ENCODE measurements at regions not wholly inside any gene's neighbourhood (a gene's known extent, or its start where the extent isn't known, plus 50 kb on each side); places are given as distances from the start of the nearest gene placed in this dataset.

- TF ChIP-seq PAXIP1 (CRISPR knock-in tag; conservative IDR thresholded peaks at IDR 0.05): 0 out of 2 replicates have a peak, but pooled peaks have one; percentile 19
- no peak for TF ChIP-seq IRX3 (CRISPR knock-in tag; IDR thresholded peaks at IDR 0.05; ENCODE audit: borderline replicate concordance, low read depth)
- no peak for TF ChIP-seq KAT8 (CRISPR knock-in tag; IDR thresholded peaks at IDR 0.05)
- TF ChIP-seq GABPA (IDR thresholded peaks at IDR 0.05; ENCODE audit: low read depth, low read length): no peak
- no peak for TF ChIP-seq GABPA (CRISPR knock-in tag; IDR thresholded peaks at IDR 0.05; ENCODE audit: low read depth)
- TF ChIP-seq HOXD1 (CRISPR knock-in tag; IDR thresholded peaks at IDR 0.05): 0 out of 2 replicates have a peak, but pooled peaks have one; percentile 25
- TF ChIP-seq CCAR2 (optimal IDR thresholded peaks at IDR 0.05; ENCODE audit: low read depth, low read length): no peak
- TF ChIP-seq DNMT1 (CRISPR knock-in tag; IDR thresholded peaks at IDR 0.05): no peak
- TF ChIP-seq ERF (CRISPR knock-in tag; IDR thresholded peaks at IDR 0.05): no peak
- no peak for TF ChIP-seq MXD4 (CRISPR knock-in tag; IDR thresholded peaks at IDR 0.05)
- no peak for TF ChIP-seq ZNF83 (CRISPR knock-in tag; IDR thresholded peaks at IDR 0.05; ENCODE audit: borderline replicate concordance)
- TF ChIP-seq ZNF879 (CRISPR knock-in tag; IDR thresholded peaks at IDR 0.05): no peak
- 0 out of 2 replicates have a peak, but pooled peaks have one; percentile 30 for TF ChIP-seq MED1 (CRISPR knock-in tag; IDR thresholded peaks at IDR 0.05)
- no peak for TF ChIP-seq GMEB2 (CRISPR knock-in tag; IDR thresholded peaks at IDR 0.05; ENCODE audit: low read depth)
- no peak for TF ChIP-seq ZNF276 (CRISPR knock-in tag; IDR thresholded peaks at IDR 0.05; ENCODE audit: low read depth)
- peak; percentile 36; the same call in 1 of the 2 replicates for TF ChIP-seq RARA (CRISPR knock-in tag; IDR thresholded peaks at IDR 0.05)
- TF ChIP-seq SMC3 (IDR thresholded peaks at IDR 0.05; ENCODE audit: low read length): no peak
- TF ChIP-seq GLMP (CRISPR knock-in tag; IDR thresholded peaks at IDR 0.05; ENCODE audit: borderline replicate concordance): no peak
- TF ChIP-seq ZNF383 (CRISPR knock-in tag; IDR thresholded peaks at IDR 0.05; ENCODE audit: borderline replicate concordance): no peak
- no peak for TF ChIP-seq ZNF484 (CRISPR knock-in tag; IDR thresholded peaks at IDR 0.05; ENCODE audit: borderline replicate concordance, low read depth)
- peak in 1 of 2 experiments; percentile 49; a peak in 2 of 4 replicates for TF ChIP-seq ATF4 (CRISPR knock-in tag; IDR thresholded peaks at IDR 0.05)
- TF ChIP-seq TEAD3 (CRISPR knock-in tag; optimal IDR thresholded peaks at IDR 0.05; ENCODE audit: borderline replicate concordance): peak; percentile 24
These were observed 367.4 kb downstream of the SEC14L1 start (continued) for GRCh38 chr17:77508047-77508715.

All from HepG2 (cell line).